SK-N-MC (cell line): ENCODE measurements at regions not wholly inside any gene's neighbourhood (a gene's known extent, or its start where the extent isn't known, plus 50 kb on each side); places are given as distances from the start of the nearest gene placed in this dataset.

Experiments
- EZH2 ChIP-seq: fragments of 200-600 bp; sonication (generic); IDR thresholded peaks from one replicate; pipeline ENCODE4 v1.6.1; 2017; ENCODE audit warnings: antibody characterized with exemption
- FOXP2 ChIP-seq: optimal IDR thresholded peaks from 2 replicates; pipeline ENCODE3; 2011; ENCODE audit warnings: mild to moderate bottlenecking, moderate library complexity; ENCODE audit not compliant: insufficient read depth; ENCODE audit errors: extremely low read length, control extremely low read depth
- POLR2AphosphoS5 ChIP-seq: IDR thresholded peaks from 2 replicates; pipeline ENCODE4 v1.6.1; 2012; ENCODE audit warnings: mild to moderate bottlenecking, low read depth, low read length, borderline replicate concordance

DNA sequence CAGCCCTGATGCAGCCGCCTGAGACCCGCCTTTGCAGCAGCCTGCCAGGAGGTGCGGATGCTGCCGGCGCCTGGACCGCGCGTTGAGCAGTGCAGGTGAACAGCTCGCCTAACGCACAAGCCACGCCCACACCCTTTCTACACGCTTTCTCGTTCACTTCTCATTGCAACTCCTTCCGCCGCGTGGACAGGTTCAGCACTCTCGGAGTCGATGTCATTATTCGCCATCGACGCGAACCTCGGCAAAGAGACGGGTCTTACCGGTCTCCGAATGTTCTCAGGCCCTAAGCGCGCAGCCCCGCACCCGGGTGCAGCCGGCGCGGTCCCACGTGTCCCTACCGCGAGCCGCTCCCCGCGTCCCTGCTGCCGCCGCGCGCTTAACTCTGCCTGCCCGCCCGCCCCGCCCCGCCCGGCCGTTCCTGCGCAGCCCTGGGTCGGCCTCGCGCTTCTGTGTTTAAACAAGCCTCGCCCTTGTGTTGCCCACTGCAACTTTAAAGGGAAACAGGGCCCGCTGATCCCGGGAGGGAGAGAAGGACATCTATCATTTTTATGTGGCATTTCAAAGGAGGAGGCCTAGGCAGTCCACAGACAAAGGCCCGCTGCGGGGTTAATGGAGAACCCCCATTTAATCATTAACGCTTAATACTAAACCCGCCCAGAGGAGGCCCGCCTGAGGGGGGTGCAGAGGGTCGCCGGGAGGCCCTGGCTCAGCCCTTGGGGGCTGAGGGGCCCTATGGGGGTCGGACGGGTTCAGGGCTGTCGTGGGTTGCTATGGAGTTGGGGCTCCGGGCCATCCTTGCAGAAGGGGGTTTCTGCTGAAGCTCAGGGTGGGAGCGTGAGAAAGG, 128.5 kb downstream of the WDR11 start:
- TF ChIP-seq EZH2: no peak
- TF ChIP-seq POLR2AphosphoS5: no peak
- no peak for TF ChIP-seq FOXP2
